Sigmoid colon (tissue), 6 donors: ENCODE measurements at regions not wholly inside any gene's neighbourhood (a gene's known extent, or its start where the extent isn't known, plus 50 kb on each side); places are given as distances from the start of the nearest gene placed in this dataset.

ENCODE experiments used
- DNase-seq: peaks from one replicate; pipeline ENCODE4 v3.0.0-alpha.2; 2019
- H3K27ac ChIP-seq, 4 donors: fragments of 200-600 bp; sonication (generic); one replicate each; pipeline ENCODE4 v1.5.1; 2016 to 2019; ENCODE audit warnings: mild to moderate bottlenecking in 1 of 4
- H3K27me3 ChIP-seq, 3 donors: fragments of 200-600 bp; sonication (generic); one replicate each; pipeline ENCODE4 v1.5.1; 2019; ENCODE audit warnings: mild to moderate bottlenecking in 1 of 3
- H3K36me3 ChIP-seq, 4 donors: fragments of 200-600 bp; sonication (generic); one replicate each; pipeline ENCODE4 v1.5.1; 2016 to 2019
- H3K4me1 ChIP-seq, 4 donors: fragments of 200-600 bp; sonication (generic); one replicate each; pipeline ENCODE4 v1.5.1; 2017 to 2019
- H3K4me3 ChIP-seq, 4 donors: fragments of 200-600 bp; sonication (generic); one replicate each; pipeline ENCODE4 v1.5.1; 2017 to 2019; ENCODE audit warnings: mild to moderate bottlenecking in 2 of 4, moderate library complexity in 1 of 4
- H3K9me3 ChIP-seq, 4 donors: fragments of 200-600 bp in 3 of 4; sonication (generic) in 3 of 4; one replicate each; pipeline versions ENCODE4 v1.5.1 to v1.6.1; 2013 to 2019
- CTCF ChIP-seq, 4 experiments: fragments of 450-650 bp in 3 of 4; fragments of 200-600 bp in 1 of 4; IDR thresholded peaks; one replicate each; pipeline ENCODE4 v1.5.1; 2016 to 2019; ENCODE audit warnings: antibody characterized with exemption in 4 of 4, mild to moderate bottlenecking in 3 of 4, moderate library complexity in 2 of 4
- EP300 ChIP-seq, 4 donors: sonication (generic); formaldehyde crosslinking; IDR thresholded peaks; one replicate each; pipeline ENCODE4 v1.6.1; 2017; ENCODE audit warnings: antibody characterized with exemption in 4 of 4
- POLR2A ChIP-seq, 2 donors: fragments of 450-650 bp; IDR thresholded peaks; one replicate each; pipeline ENCODE4 v1.6.1; 2016; ENCODE audit warnings: antibody characterized with exemption in 2 of 2, mild to moderate bottlenecking in 2 of 2, moderate library complexity in 2 of 2
- POLR2AphosphoS5 ChIP-seq, 4 donors: sonication (generic); formaldehyde crosslinking; IDR thresholded peaks; one replicate each; pipeline ENCODE4 v1.6.1; 2017; ENCODE audit warnings: antibody characterized with exemption in 4 of 4
- WGBS, 2 donors: extraction: QIAGEN DNeasy Blood & Tissue Kit; methylation state at CpG; one replicate each; pipeline ENCODE4 v1.1.7; 2013; 5-methylcytosine and 5-hydroxymethylcytosine counted together
- intact Hi-C: fragments of 100-400 bp; cut with DNase I; formaldehyde crosslinking; loops from one replicate; pipeline ENCODE4 v1.15.1; 2023
- donor health status: healthy with polysubstance abuse.
- donor health status: healthy.

GRCh38 chr3:65238652-65239051, 550.9 kb upstream of the ADAMTS9 start:
- no peak overlapping the region for H3K4me3 ChIP-seq
- intact Hi-C loops: no loop called here
- TF ChIP-seq CTCF (IDR thresholded peaks at IDR 0.05): no peak
- no peak for TF ChIP-seq POLR2AphosphoS5 (IDR thresholded peaks at IDR 0.05)
- no peak for TF ChIP-seq EP300 (IDR thresholded peaks at IDR 0.05)
- TF ChIP-seq POLR2A (IDR thresholded peaks at IDR 0.05): no peak
- no peak overlapping the region for H3K27ac ChIP-seq
- no peaks in the 10 kb centered on the region for H3K27me3 ChIP-seq
- no peak for DNase-seq
- no peaks in the 10 kb centered on the region for H3K4me1 ChIP-seq
- 74 to 96% methylated on average over 2 of the region's 2 CpGs for WGBS, 2 donors
- H3K36me3 ChIP-seq: no peaks in the 10 kb centered on the region
- H3K9me3 ChIP-seq: no peaks in the 10 kb centered on the region

- intact Hi-C loops: no loop called here
- TF ChIP-seq CTCF (IDR thresholded peaks at IDR 0.05) (no peak), POLR2AphosphoS5 (IDR thresholded peaks at IDR 0.05) (no peak), POLR2A (IDR thresholded peaks at IDR 0.05) (no peak), EP300 (IDR thresholded peaks at IDR 0.05) (no peak)
- no peaks in the 10 kb centered on the region for H3K27me3 ChIP-seq
- 55 to 78% methylated on average over 2 of the region's 2 CpGs for WGBS, 2 donors
- no peak overlapping the region for H3K4me3 ChIP-seq
- H3K4me1 ChIP-seq: peaks cover 0 to 17% (median 13%) of the 10 kb centered on the region in 4 donors
- H3K9me3 ChIP-seq: no peaks in the 10 kb centered on the region
- no peak for DNase-seq
- no peaks in the 10 kb centered on the region for H3K36me3 ChIP-seq
- H3K27ac ChIP-seq: no peak overlapping the region
Measured at GRCh38 chr3:65234499-65234898, 546.7 kb upstream of the ADAMTS9 start.

GRCh38 chr3:65233561-65233960, 545.8 kb upstream of the ADAMTS9 start:
- intact Hi-C loops: no loop called here
- Histone ChIP-seq H3K4me1 (peaks cover 0 to 20% (median 14%) of the 10 kb centered on the region in 4 donors), H3K27me3 (no peaks in the 10 kb centered on the region), H3K36me3 (no peaks in the 10 kb centered on the region), H3K27ac (no peak overlapping the region), H3K9me3 (no peaks in the 10 kb centered on the region), H3K4me3 (no peak overlapping the region)
- TF ChIP-seq POLR2A (IDR thresholded peaks at IDR 0.05) (no peak), POLR2AphosphoS5 (IDR thresholded peaks at IDR 0.05) (no peak)
- WGBS, 2 donors: 70 to 74% methylated on average over 5 of the region's 5 CpGs
- no peak for DNase-seq

GRCh38 chr3:65231544-65231943, 543.7 kb upstream of the ADAMTS9 start:
- no peak for DNase-seq
- no peaks in the 10 kb centered on the region for H3K9me3 ChIP-seq
- H3K36me3 ChIP-seq: no peaks in the 10 kb centered on the region
- no peaks in the 10 kb centered on the region for H3K27me3 ChIP-seq
- TF ChIP-seq POLR2A (IDR thresholded peaks at IDR 0.05): no peak
- TF ChIP-seq EP300 (IDR thresholded peaks at IDR 0.05): no peak
- no peak for TF ChIP-seq CTCF (IDR thresholded peaks at IDR 0.05)
- intact Hi-C loops: no loop called here
- peak overlapping the region in 2 of 4 donors; percentile 75 to 76 for H3K27ac ChIP-seq
- 84 to 87% methylated on average over 4 of the region's 4 CpGs for WGBS, 2 donors
- no peak overlapping the region for H3K4me3 ChIP-seq
- H3K4me1 ChIP-seq: peaks cover 0 to 20% (median 14%) of the 10 kb centered on the region in 4 donors

- peaks cover 0 to 26% (median 14%) of the 10 kb centered on the region in 4 donors for H3K4me1 ChIP-seq
- H3K36me3 ChIP-seq: no peaks in the 10 kb centered on the region
- DNase-seq: no peak
- H3K27ac ChIP-seq: peak overlapping the region in 3 of 4 donors; percentile 67 to 76 (median 75)
- no peak overlapping the region for H3K4me3 ChIP-seq
- no peaks in the 10 kb centered on the region for H3K27me3 ChIP-seq
- WGBS, 2 donors: 68 to 81% methylated on average over 14 of the region's 14 CpGs
- intact Hi-C loops: no loop called here
- peak in 1 of 4 donors; percentile 23 for TF ChIP-seq POLR2AphosphoS5 (IDR thresholded peaks at IDR 0.05)
- TF ChIP-seq EP300 (IDR thresholded peaks at IDR 0.05): peak in 1 of 4 donors; percentile 20
- no peak for TF ChIP-seq CTCF (IDR thresholded peaks at IDR 0.05)
- TF ChIP-seq POLR2A (IDR thresholded peaks at IDR 0.05): no peak
- no peaks in the 10 kb centered on the region for H3K9me3 ChIP-seq
Measured at GRCh38 chr3:65230261-65231139, 542.7 kb upstream of the ADAMTS9 start.
